Caco-2 (cell line): ENCODE measurements at regions not wholly inside any gene's neighbourhood (a gene's known extent, or its start where the extent isn't known, plus 50 kb on each side); places are given as distances from the start of the nearest gene placed in this dataset.

ENCODE experiments used
- BruUV-seq: library from RNA; stranded (reverse); fragments of 400-500 nt; replicated peaks from 2 replicates; lab custom pipeline; 2021; lab: Mats Ljungman, UMichigan
- CTCF ChIA-PET: fragments of 300-600 bp; sonication (Branson Sonifier 250); formaldehyde crosslinking; loops from one replicate; lab custom pipeline; 2022; ENCODE audit warnings: antibody characterized with exemption; lab: Charles Lee
- POLR2A ChIA-PET: fragments of 300-600 bp; sonication (Branson Sonifier 250); formaldehyde crosslinking; loops from one replicate; lab custom pipeline; 2022; ENCODE audit warnings: antibody characterized with exemption; lab: Charles Lee
- DNase-seq, 2 experiments: peaks; one replicate each; pipeline versions ENCODE4 v3.0.0 to v3.0.0-alpha.2; 2020 to 2022
- H3K27me3 ChIP-seq: replicated peaks from 2 replicates; pipeline ENCODE4 v1.6.0; 2011; ENCODE audit warnings: low read length; ENCODE audit not compliant: control insufficient read depth, insufficient read depth
- H3K36me3 ChIP-seq: 2 replicates; pipeline ENCODE4 v1.5.1; 2011; ENCODE audit warnings: low read length; ENCODE audit not compliant: control insufficient read depth, insufficient read depth
- H3K4me1 ChIP-seq: fragments of 250-450 bp; sonication (Bioruptor Pico); 2 replicates; pipeline ENCODE4 v1.5.1; 2020; ENCODE audit warnings: mild to moderate bottlenecking
- H3K4me3 ChIP-seq: 2 replicates; pipeline ENCODE4 v1.5.1; 2011; ENCODE audit warnings: low read depth, mild to moderate bottlenecking, control low read depth, low read length
- H3K9me3 ChIP-seq: fragments of 250-450 bp; sonication (Bioruptor Pico); 2 replicates; pipeline ENCODE4 v1.5.1; 2020; ENCODE audit warnings: mild to moderate bottlenecking, moderate library complexity
- H3K27ac Mint-ChIP-seq: one replicate; pipeline ENCODE4 v1.8.0; 2022; ENCODE audit warnings: mixed read lengths; ENCODE audit not compliant: unreplicated experiment
- H3K27me3 Mint-ChIP-seq: one replicate; pipeline ENCODE4 v1.8.0; 2022; ENCODE audit warnings: mixed read lengths; ENCODE audit not compliant: insufficient read depth, unreplicated experiment
- H3K36me3 Mint-ChIP-seq: one replicate; pipeline ENCODE4 v1.8.0; 2022; ENCODE audit warnings: mild to moderate bottlenecking, mixed read lengths; ENCODE audit not compliant: insufficient read depth, unreplicated experiment
- H3K4me1 Mint-ChIP-seq: one replicate; pipeline ENCODE4 v1.8.0; 2022; ENCODE audit warnings: low read depth, mixed read lengths; ENCODE audit not compliant: unreplicated experiment
- H3K4me3 Mint-ChIP-seq: one replicate; pipeline ENCODE4 v1.8.0; 2022; ENCODE audit warnings: mild to moderate bottlenecking, moderate library complexity, mixed read lengths; ENCODE audit not compliant: unreplicated experiment
- H3K9me3 Mint-ChIP-seq: one replicate; pipeline ENCODE4 v1.8.0; 2022; ENCODE audit warnings: mixed read lengths; ENCODE audit not compliant: unreplicated experiment
- intact Hi-C: fragments of 100-400 bp; cut with micrococcal nuclease; formaldehyde crosslinking; loops from one replicate; pipeline ENCODE4 v1.10.0; 2022; ENCODE audit not compliant: unreplicated experiment
- TF ChIP-seq, protein P1 (sequence below), 2 experiments: fragments of 200-600 bp in 1 of 2; IDR thresholded peaks; 1 replicate in 1 of 2; 2 replicates in 1 of 2; pipeline versions ENCODE4 v1.5.1 to v1.8.0; 2011 to 2022; ENCODE audit warnings: antibody characterized with exemption in 1 of 2, control low read depth in 1 of 2, inconsistent platforms in 1 of 2, low read depth in 1 of 2, low read length in 1 of 2, mild to moderate bottlenecking in 1 of 2, moderate library complexity in 1 of 2; ENCODE audit not compliant: insufficient read depth in 1 of 2, severe bottlenecking in 1 of 2, unreplicated experiment in 1 of 2

DNA sequence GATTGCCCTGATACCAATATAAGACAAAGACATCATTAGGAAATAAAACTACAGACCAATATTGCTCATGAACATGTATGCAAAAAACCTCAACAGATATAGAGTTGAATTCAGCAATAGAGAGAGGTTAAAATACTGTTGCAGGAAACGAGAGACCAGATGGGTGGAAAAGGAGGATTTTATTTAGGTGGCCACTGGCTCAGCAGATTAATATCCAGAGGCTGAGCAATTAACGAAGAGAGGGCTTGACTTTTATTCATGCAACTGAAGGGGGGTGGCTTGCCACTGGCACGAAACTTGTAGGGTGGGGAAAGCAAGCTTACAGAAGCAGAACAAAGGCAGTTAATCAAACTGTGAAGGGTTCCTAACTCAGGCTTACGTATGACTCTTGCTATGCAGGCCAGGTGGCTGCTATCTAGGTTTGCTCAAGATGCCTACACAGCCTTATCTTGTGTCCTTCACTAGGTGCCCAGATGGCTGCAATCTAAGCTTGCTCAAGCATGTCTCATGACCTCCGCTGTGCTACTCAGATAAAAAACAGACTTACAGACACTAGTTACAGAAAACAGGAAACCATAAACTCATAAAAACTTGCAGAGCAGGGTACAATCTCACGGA lies 126.4 kb downstream of the MMUT start:
- CTCF ChIA-PET: no interaction called here
- Mint-ChIP-seq H3K36me3 (peaks cover 6% of the 10 kb centered on the region), H3K4me3 (no peak overlapping the region), H3K27ac (peak overlapping the region; percentile 53), H3K9me3 (peaks cover 13% of the 10 kb centered on the region), H3K27me3 (no peaks in the 10 kb centered on the region), H3K4me1 (peaks cover 11% of the 10 kb centered on the region)
- TF ChIP-seq, protein P1, sequence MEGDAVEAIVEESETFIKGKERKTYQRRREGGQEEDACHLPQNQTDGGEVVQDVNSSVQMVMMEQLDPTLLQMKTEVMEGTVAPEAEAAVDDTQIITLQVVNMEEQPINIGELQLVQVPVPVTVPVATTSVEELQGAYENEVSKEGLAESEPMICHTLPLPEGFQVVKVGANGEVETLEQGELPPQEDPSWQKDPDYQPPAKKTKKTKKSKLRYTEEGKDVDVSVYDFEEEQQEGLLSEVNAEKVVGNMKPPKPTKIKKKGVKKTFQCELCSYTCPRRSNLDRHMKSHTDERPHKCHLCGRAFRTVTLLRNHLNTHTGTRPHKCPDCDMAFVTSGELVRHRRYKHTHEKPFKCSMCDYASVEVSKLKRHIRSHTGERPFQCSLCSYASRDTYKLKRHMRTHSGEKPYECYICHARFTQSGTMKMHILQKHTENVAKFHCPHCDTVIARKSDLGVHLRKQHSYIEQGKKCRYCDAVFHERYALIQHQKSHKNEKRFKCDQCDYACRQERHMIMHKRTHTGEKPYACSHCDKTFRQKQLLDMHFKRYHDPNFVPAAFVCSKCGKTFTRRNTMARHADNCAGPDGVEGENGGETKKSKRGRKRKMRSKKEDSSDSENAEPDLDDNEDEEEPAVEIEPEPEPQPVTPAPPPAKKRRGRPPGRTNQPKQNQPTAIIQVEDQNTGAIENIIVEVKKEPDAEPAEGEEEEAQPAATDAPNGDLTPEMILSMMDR (IDR thresholded peaks at IDR 0.05; ENCODE audit: insufficient read depth in 1 of 2, low read depth in 1 of 2, low read length in 1 of 2, severe bottlenecking in 1 of 2, unreplicated experiment in 1 of 2): no peak
- no TSS peak for BruUV-seq
- POLR2A ChIA-PET: no interaction called here
- no peak overlapping the region for H3K4me3 ChIP-seq
- no peaks in the 10 kb centered on the region for H3K27me3 ChIP-seq
- peaks cover 14% of the 10 kb centered on the region for H3K9me3 ChIP-seq
- intact Hi-C loops: loop anchor here (5.0 kb wide), 1 partner anchor 76 kb away; no protein-coding TSS in a partner anchor
- H3K4me1 ChIP-seq: peaks cover 12% of the 10 kb centered on the region; the same call in 1 of the 2 replicates
- no peaks in the 10 kb centered on the region for H3K36me3 ChIP-seq
- DNase-seq: peak; percentile 58 to 80

DNA sequence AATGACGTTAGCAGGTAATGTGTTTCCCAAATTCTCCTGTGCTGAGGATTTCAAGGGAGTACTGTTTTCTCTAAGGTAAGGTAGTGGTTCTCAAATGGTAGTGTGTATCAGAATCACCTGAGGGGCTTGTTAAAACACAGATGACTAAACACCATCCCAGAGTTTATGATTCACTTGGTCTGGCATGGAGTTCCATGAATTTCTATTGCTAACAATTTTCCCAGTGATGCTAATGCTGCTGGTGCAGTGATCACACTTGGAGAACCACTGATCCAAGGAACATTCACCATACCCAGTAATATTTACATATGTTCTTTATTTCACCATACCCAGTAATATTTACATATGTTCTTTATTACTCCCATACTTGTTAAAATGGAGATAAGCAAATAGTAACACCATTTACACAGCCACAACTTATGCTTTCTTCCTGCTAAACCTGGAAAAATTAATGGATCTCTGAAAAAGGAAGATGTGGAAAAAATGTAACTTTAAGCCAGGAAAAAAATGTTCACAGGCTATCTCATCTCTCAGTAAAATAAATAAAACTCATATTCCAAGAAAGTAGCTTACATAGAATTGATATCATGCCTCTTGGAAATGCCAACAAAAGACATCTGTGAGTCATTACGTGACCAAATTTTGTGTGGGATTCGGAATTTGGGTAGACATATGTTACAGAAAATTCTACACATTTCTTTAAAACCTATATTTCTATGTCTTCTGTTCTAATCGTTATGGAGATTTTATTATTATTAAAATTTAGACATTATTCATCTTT lies 129.5 kb downstream of the MMUT start:
- POLR2A ChIA-PET: no interaction called here
- Histone ChIP-seq H3K4me1 (peaks cover 12% of the 10 kb centered on the region; the same call in 1 of the 2 replicates), H3K9me3 (peaks cover 14% of the 10 kb centered on the region), H3K36me3 (no peaks in the 10 kb centered on the region), H3K4me3 (no peak overlapping the region), H3K27me3 (no peaks in the 10 kb centered on the region)
- Mint-ChIP-seq H3K4me3 (no peak overlapping the region), H3K36me3 (peaks cover 6% of the 10 kb centered on the region), H3K9me3 (peaks cover 13% of the 10 kb centered on the region), H3K4me1 (peaks cover 11% of the 10 kb centered on the region), H3K27me3 (no peaks in the 10 kb centered on the region), H3K27ac (no peak overlapping the region)
- DNase-seq: no peak
- BruUV-seq: no TSS peak
- TF ChIP-seq, protein P1 (IDR thresholded peaks at IDR 0.05; ENCODE audit: insufficient read depth in 1 of 2, low read depth in 1 of 2, low read length in 1 of 2, severe bottlenecking in 1 of 2, unreplicated experiment in 1 of 2): no peak
- intact Hi-C loops: no loop called here
- CTCF ChIA-PET: no interaction called here

DNA sequence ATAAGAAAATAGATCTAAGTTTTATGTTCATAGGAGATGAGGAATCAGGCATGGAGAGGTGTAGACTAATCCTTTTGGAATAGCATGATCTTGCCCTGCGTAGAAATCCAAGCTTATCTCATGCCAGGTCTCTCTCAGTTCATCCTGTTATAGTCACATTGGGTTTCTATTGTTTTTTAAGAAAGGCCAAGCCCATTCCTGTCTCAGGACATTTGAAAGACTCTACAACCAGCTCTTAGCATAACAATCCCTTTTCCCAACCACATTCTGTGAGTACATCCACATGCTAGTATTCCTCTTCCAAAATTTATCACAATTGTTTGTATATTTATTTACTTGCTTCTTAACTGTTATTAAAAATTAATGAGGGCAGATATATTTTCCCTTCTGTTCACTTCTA lies 130.3 kb downstream of the MMUT start:
- peaks cover 6% of the 10 kb centered on the region for H3K36me3 Mint-ChIP-seq
- ChIA-PET CTCF (no interaction called here), POLR2A (no interaction called here)
- no peak overlapping the region for H3K4me3 Mint-ChIP-seq
- no peak for DNase-seq
- peaks cover 12% of the 10 kb centered on the region; the same call in 1 of the 2 replicates for H3K4me1 ChIP-seq
- H3K36me3 ChIP-seq: no peaks in the 10 kb centered on the region
- no TSS peak for BruUV-seq
- H3K27me3 Mint-ChIP-seq: no peaks in the 10 kb centered on the region
- peaks cover 10% of the 10 kb centered on the region for H3K9me3 ChIP-seq
- no peak overlapping the region for H3K4me3 ChIP-seq
- H3K4me1 Mint-ChIP-seq: peaks cover 11% of the 10 kb centered on the region
- H3K9me3 Mint-ChIP-seq: peaks cover 13% of the 10 kb centered on the region
- no peaks in the 10 kb centered on the region for H3K27me3 ChIP-seq
- TF ChIP-seq, protein P1 (IDR thresholded peaks at IDR 0.05; ENCODE audit: insufficient read depth in 1 of 2, low read depth in 1 of 2, low read length in 1 of 2, severe bottlenecking in 1 of 2, unreplicated experiment in 1 of 2): no peak
- no peak overlapping the region for H3K27ac Mint-ChIP-seq
- intact Hi-C loops: no loop called here
